ENCODE measurements at regions not wholly inside any gene's neighbourhood (a gene's known extent, or its start where the extent isn't known, plus 50 kb on each side); places are given as distances from the start of the nearest gene placed in this dataset.
"Not testable (repeated sequence)": the region's sequence is repeated elsewhere in the genome, so short reads cannot be mapped to it uniquely, and the experiment has no call there.

- DNase-seq (ENCODE audit: low spot score): no peak
Measured at GRCh38 chr11:67776852-67777520, 102.6 kb upstream of the ALDH3B2 start.

GRCh38 chr11:67774175-67774574 is 99.8 kb upstream of the ALDH3B2 start:
- not testable (repeated sequence) for DNase-seq (ENCODE audit: low spot score)

- not testable (repeated sequence) for DNase-seq (ENCODE audit: low spot score)
Measured at GRCh38 chr11:67768001-67768730, 93.7 kb upstream of the ALDH3B2 start.

- DNase-seq (ENCODE audit: low spot score): not testable (repeated sequence)
Measured at GRCh38 chr11:67761211-67761610, 86.8 kb upstream of the ALDH3B2 start.

- DNase-seq (ENCODE audit: low spot score): not testable (repeated sequence)
Measured at GRCh38 chr11:67759321-67759720, 84.9 kb upstream of the ALDH3B2 start.

GRCh38 chr11:67758467-67758866 is 84.0 kb upstream of the ALDH3B2 start:
- peak; percentile 31 for DNase-seq (ENCODE audit: low spot score)

- peak; percentile 54 for DNase-seq (ENCODE audit: low spot score)
Measured at GRCh38 chr11:67758009-67758408, 83.6 kb upstream of the ALDH3B2 start.

GRCh38 chr11:67753820-67754219 is 79.4 kb upstream of the ALDH3B2 start:
- DNase-seq (ENCODE audit: low spot score): not testable (repeated sequence)

- DNase-seq (ENCODE audit: low spot score): no peak
Measured at GRCh38 chr11:67745181-67745726, 70.8 kb upstream of the ALDH3B2 start.

- DNase-seq (ENCODE audit: low spot score): not testable (repeated sequence)
Measured at GRCh38 chr11:67744231-67744630, 69.8 kb upstream of the ALDH3B2 start.

GRCh38 chr11:67738231-67738630 is 63.8 kb upstream of the ALDH3B2 start:
- not testable (repeated sequence) for DNase-seq (ENCODE audit: low spot score)

- DNase-seq (ENCODE audit: low spot score): not testable (repeated sequence)
Measured at GRCh38 chr11:67737562-67738080, 63.2 kb upstream of the ALDH3B2 start.

GRCh38 chr11:67732045-67732787 is 57.8 kb upstream of the ALDH3B2 start:
- DNase-seq (ENCODE audit: low spot score): no peak

- no peak for DNase-seq (ENCODE audit: low spot score)
Measured at GRCh38 chr11:67731583-67731982, 57.2 kb upstream of the ALDH3B2 start.

GRCh38 chr11:67728163-67728571 is 53.7 kb upstream of the ALDH3B2 start:
- DNase-seq (ENCODE audit: low spot score): not testable (repeated sequence)

GRCh38 chr11:67727066-67728040 is 52.9 kb upstream of the ALDH3B2 start:
- DNase-seq (ENCODE audit: low spot score): not testable (repeated sequence)
